HG02973 (cell line): ENCODE measurements at regions not wholly inside any gene's neighbourhood (a gene's known extent, or its start where the extent isn't known, plus 50 kb on each side); places are given as distances from the start of the nearest gene placed in this dataset.
A peak's percentile ranks its signal among the peaks of the same experiment; 100 is the strongest.

Experiments used
- ATAC-seq: cut with Tn5 transposase; IDR thresholded peaks from one replicate; pipeline ENCODE4 v1.9.1; 2021; ENCODE audit warnings: moderate library complexity; ENCODE audit not compliant: unreplicated experiment

- ATAC-seq, result no peak
Observed at GRCh38 chr1:80751204-80751603, 1049.5 kb upstream of the ADGRL2 start.

GRCh38 chr1:80731241-80731894 lies 1069.4 kb upstream of the ADGRL2 start:
- ATAC-seq, result no peak

- ATAC-seq, result no peak
Observed at GRCh38 chr1:80722611-80723010, 1078.1 kb upstream of the ADGRL2 start.

GRCh38 chr1:80706526-80706925 lies 1094.2 kb upstream of the ADGRL2 start:
- no peak for ATAC-seq

- no peak for ATAC-seq
Observed at GRCh38 chr1:80678438-80678837, 1122.3 kb upstream of the ADGRL2 start.

GRCh38 chr1:80675454-80675853 lies 1125.3 kb upstream of the ADGRL2 start:
- ATAC-seq, result no peak

- ATAC-seq, result no peak
Observed at GRCh38 chr1:80673935-80674597, 1126.7 kb upstream of the ADGRL2 start.

GRCh38 chr1:80668372-80668771 lies 1132.4 kb upstream of the ADGRL2 start:
- no peak for ATAC-seq

- no peak for ATAC-seq
Observed at GRCh38 chr1:80666073-80666472, 1134.7 kb upstream of the ADGRL2 start.

- no peak for ATAC-seq
Observed at GRCh38 chr1:80659161-80659560, 1141.6 kb upstream of the ADGRL2 start.

GRCh38 chr1:80657707-80658106 lies 1143.0 kb upstream of the ADGRL2 start:
- ATAC-seq, result no peak

GRCh38 chr1:80657044-80657643 lies 1143.6 kb upstream of the ADGRL2 start:
- ATAC-seq, result no peak

- ATAC-seq, result peak; percentile 70
Observed at GRCh38 chr1:80656641-80657040, 1144.1 kb upstream of the ADGRL2 start.

- ATAC-seq, result peak; percentile 90
Observed at GRCh38 chr1:80656014-80656636, 1144.6 kb upstream of the ADGRL2 start.

- no peak for ATAC-seq
Observed at GRCh38 chr1:80646053-80646452, 1154.7 kb upstream of the ADGRL2 start.

- peak; percentile 41 for ATAC-seq
Observed at GRCh38 chr1:80645621-80646020, 1155.1 kb upstream of the ADGRL2 start.

GRCh38 chr1:80640978-80641377 lies 1159.8 kb upstream of the ADGRL2 start:
- ATAC-seq, result peak; percentile 51

GRCh38 chr1:80639777-80640533 lies 1160.8 kb upstream of the ADGRL2 start:
- ATAC-seq, result peak; percentile 97

GRCh38 chr1:80633947-80634706 lies 1166.6 kb upstream of the ADGRL2 start:
- ATAC-seq, result no peak

- no peak for ATAC-seq
Observed at GRCh38 chr1:80632284-80632683, 1168.5 kb upstream of the ADGRL2 start.
